Psoas muscle (tissue), 7 donors: ENCODE measurements at regions not wholly inside any gene's neighbourhood (a gene's known extent, or its start where the extent isn't known, plus 50 kb on each side); places are given as distances from the start of the nearest gene placed in this dataset.

Source experiments
- ATAC-seq, 4 donors: fragments of 200-7000 bp; cut with Tn5 transposase; one replicate each; pipeline ENCODE4 v1.9.1; 2020; ENCODE audit warnings: moderate library complexity in 3 of 4, mild to moderate bottlenecking in 2 of 4
- DNase-seq, 2 donors: peaks; one replicate each; pipeline ENCODE4 v3.0.0-alpha.2; 2020
- H3K27ac ChIP-seq: fragments of 200-600 bp; one replicate; pipeline ENCODE4 v1.8.0; 2022
- H3K27me3 ChIP-seq, 3 donors: fragments of 200-600 bp in 1 of 3; one replicate each; pipeline versions ENCODE4 v1.6.1 to v1.8.0; 2013 to 2022; ENCODE audit warnings: low read length in 2 of 3, mild to moderate bottlenecking in 2 of 3, moderate library complexity in 1 of 3; ENCODE audit not compliant: insufficient read depth in 3 of 3
- H3K36me3 ChIP-seq, 2 donors: fragments of 200-600 bp in 1 of 2; one replicate each; pipeline versions ENCODE4 v1.6.1 to v1.8.0; 2013 to 2022; ENCODE audit warnings: low read depth in 1 of 2, mild to moderate bottlenecking in 1 of 2, moderate library complexity in 1 of 2; ENCODE audit not compliant: insufficient read depth in 1 of 2
- H3K4me1 ChIP-seq: fragments of 200-600 bp; one replicate; pipeline ENCODE4 v1.8.0; 2022
- H3K4me3 ChIP-seq: fragments of 200-600 bp; one replicate; pipeline ENCODE4 v1.8.0; 2022; ENCODE audit warnings: mild to moderate bottlenecking
- H3K9me3 ChIP-seq: fragments of 200-600 bp; one replicate; pipeline ENCODE4 v1.8.0; 2022
- CTCF ChIP-seq: fragments of 200-600 bp; IDR thresholded peaks from one replicate; pipeline ENCODE4 v1.8.0; 2022; ENCODE audit warnings: antibody characterized with exemption
- WGBS, 3 donors: extraction: QIAGEN DNeasy Blood & Tissue Kit; methylation state at CpG; one replicate each; pipeline versions ENCODE4 v1.1.6 to v1.1.7; 2013; 5-methylcytosine and 5-hydroxymethylcytosine counted together
- intact Hi-C, 2 donors: fragments of 100-400 bp; cut with DNase I; formaldehyde crosslinking; loops; one replicate each; pipeline versions ENCODE4 v1.11.0 to v1.14.2; 2022
- donor health status: healthy with polysubstance abuse.
- donor health status: DM: no; HTN: no; CAD: no; lungs with moderate emphysema.
- donor health status: Bipolar disorder and iron deficiency.
- donor health status: healthy.
- donor health status: DM: yes; HTN: yes; CAD: no.
- donor health status: DM: no; HTN: no; CAD: no.
- donor health status: DM: yes; HTN: yes; CAD: no.

GRCh38 chr13:30088312-30088855, 219.0 kb downstream of the KATNAL1 start:
- Histone ChIP-seq H3K36me3 (no peaks in the 10 kb centered on the region), H3K9me3 (no peaks in the 10 kb centered on the region), H3K27me3 (no peaks in the 10 kb centered on the region), H3K4me3 (no peak overlapping the region), H3K27ac (no peak overlapping the region), H3K4me1 (no peaks in the 10 kb centered on the region)
- DNase-seq (no peak), ATAC-seq (no peak)
- intact Hi-C loops: no loop called here
- no peak for TF ChIP-seq CTCF
- WGBS, 3 donors: 70 to 92% (median 80%) methylated on average over 5 of the region's 5 CpGs

- no peak for TF ChIP-seq CTCF
- intact Hi-C loops: no loop called here
- Histone ChIP-seq H3K36me3 (no peaks in the 10 kb centered on the region), H3K4me3 (no peak overlapping the region), H3K27me3 (no peaks in the 10 kb centered on the region), H3K4me1 (no peaks in the 10 kb centered on the region), H3K9me3 (no peaks in the 10 kb centered on the region), H3K27ac (no peak overlapping the region)
- ATAC-seq (no peak), DNase-seq (no peak)
- WGBS, 3 donors: 73 to 87% (median 83%) methylated on average over 1 of the region's 1 CpG
These were observed 222.3 kb downstream of the KATNAL1 start for GRCh38 chr13:30085087-30085486.

- no peak for TF ChIP-seq CTCF
- H3K4me1 ChIP-seq: no peaks in the 10 kb centered on the region
- intact Hi-C loops: no loop called here
- H3K9me3 ChIP-seq: no peaks in the 10 kb centered on the region
- no peak overlapping the region for H3K4me3 ChIP-seq
- ATAC-seq (no peak), DNase-seq (no peak)
- no peaks in the 10 kb centered on the region for H3K36me3 ChIP-seq
- H3K27me3 ChIP-seq: no peaks in the 10 kb centered on the region
- 85 to 89% (median 86%) methylated on average over 5 of the region's 5 CpGs for whole genome bisulfite sequencing, 3 donors
- H3K27ac ChIP-seq: no peak overlapping the region
These were observed 225.0 kb downstream of the KATNAL1 start for GRCh38 chr13:30082391-30082790.

GRCh38 chr13:30081331-30081730, 226.0 kb downstream of the KATNAL1 start:
- intact Hi-C loops: no loop called here
- Histone ChIP-seq H3K9me3 (no peaks in the 10 kb centered on the region), H3K4me3 (no peak overlapping the region), H3K27me3 (no peaks in the 10 kb centered on the region), H3K4me1 (no peaks in the 10 kb centered on the region), H3K36me3 (no peaks in the 10 kb centered on the region), H3K27ac (no peak overlapping the region)
- ATAC-seq (no peak), DNase-seq (no peak)
- no peak for TF ChIP-seq CTCF

GRCh38 chr13:30079501-30079900, 227.8 kb downstream of the KATNAL1 start:
- no peaks in the 10 kb centered on the region for H3K36me3 ChIP-seq
- H3K27me3 ChIP-seq: no peaks in the 10 kb centered on the region
- no peaks in the 10 kb centered on the region for H3K9me3 ChIP-seq
- no peak overlapping the region for H3K27ac ChIP-seq
- WGBS, 3 donors: 75 to 80% (median 79%) methylated on average over 9 of the region's 9 CpGs
- intact Hi-C loops: no loop called here
- H3K4me1 ChIP-seq: no peaks in the 10 kb centered on the region
- no peak overlapping the region for H3K4me3 ChIP-seq
- DNase-seq (no peak), ATAC-seq (no peak)
- TF ChIP-seq CTCF: no peak
